ENCODE measurements at regions not wholly inside any gene's neighbourhood (a gene's known extent, or its start where the extent isn't known, plus 50 kb on each side); places are given as distances from the start of the nearest gene placed in this dataset.

DNA sequence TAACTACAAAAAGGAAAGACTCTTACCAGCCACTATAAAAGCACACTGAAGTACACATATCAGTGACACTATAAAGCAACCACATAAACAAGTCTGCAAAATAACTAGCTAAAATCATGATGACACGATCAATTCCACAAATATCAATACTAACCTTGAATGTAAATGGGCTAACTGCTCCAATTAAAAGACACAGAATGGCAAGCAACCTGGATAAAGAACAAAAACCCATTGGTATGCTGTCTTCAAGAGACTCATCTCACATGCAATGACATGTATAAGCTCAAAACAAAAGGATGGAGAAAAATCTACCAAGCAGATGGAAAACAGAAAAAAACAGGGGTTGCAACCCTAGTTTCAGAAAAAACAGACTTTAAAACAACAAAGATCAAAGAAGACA is 59.7 kb upstream of the LYPLAL1 start:
- no peak for DNase-seq

DNA sequence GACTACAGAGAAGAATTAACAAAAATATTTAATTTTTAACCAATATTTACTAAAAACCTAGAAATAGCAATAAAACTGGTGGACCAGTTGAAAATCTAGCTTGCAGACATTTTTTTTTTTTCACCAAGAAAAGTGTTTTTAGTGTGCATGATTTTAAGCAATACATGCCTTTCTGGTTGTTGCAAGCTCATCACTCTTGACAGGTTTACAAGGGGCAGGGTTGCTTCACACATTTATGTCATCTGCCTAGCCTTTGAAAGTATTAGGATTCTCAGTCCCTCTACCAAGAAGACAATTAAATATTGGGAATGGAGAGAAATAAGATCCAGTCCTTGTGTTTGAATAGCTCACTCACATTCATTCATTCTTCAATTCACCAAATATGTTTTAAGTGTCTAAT is 53.8 kb upstream of the LYPLAL1 start:
- no peak for DNase-seq

DNA sequence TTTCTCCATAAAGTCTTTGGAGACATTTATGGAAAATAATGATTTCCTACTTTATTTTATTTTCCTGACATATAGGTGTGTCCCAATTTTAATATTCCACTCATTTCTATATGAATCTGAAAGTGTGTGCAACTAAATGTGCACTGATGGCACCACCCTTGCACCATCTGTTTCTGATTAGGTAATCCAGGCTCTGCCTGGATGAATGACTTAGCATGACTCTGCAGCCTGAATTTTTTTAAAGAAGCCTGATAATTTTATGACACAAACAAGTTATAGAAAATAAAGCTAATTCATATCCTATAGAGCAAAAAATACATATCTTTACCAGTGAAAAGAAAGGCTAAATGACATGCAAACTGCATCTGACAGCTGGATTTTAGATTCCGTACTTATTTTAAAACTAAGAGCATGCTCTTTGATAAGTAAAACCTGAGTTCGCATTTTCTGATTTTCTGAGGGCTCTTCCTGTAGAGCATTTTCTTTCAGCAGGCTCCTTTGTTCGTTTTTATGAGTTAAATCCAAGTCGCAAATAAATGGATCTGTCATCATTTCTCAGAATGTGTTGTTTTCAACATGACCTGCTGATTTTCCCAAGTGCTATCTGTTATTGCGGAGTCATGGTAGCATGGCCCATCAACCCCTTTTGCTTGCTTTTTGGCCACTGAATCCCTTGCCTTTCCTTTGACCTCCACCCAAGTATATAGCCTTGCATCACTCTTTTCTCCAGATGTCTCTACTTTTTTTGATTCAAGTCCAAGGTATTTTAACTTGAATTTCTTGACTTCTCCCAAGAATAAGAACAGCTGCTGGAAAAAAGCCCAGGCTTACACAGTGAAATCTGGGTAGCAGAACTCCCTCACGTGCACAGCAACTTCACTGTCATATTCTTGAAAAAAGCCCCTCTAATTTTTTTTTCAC is 52.8 kb upstream of the LYPLAL1 start:
- no peak for DNase-seq

DNA sequence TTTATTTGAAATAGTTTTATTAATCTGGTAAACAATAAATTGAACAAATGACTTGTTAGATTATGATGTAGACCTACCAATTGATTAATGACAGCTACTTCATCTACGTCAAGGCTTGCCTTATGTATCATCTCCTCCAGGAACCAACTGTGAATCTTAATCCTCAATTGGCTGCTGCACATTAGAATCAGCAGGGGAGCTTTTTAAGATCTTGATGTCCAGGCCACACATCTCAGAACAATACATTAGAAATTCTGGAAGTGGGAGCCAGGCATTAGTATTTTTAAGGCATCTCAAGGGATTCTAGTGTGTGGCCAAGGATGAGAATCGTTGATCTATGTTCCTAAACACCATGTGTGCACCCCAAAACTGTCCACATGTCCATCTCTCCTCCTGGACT is 52.0 kb upstream of the LYPLAL1 start:
- no peak for DNase-seq

DNA sequence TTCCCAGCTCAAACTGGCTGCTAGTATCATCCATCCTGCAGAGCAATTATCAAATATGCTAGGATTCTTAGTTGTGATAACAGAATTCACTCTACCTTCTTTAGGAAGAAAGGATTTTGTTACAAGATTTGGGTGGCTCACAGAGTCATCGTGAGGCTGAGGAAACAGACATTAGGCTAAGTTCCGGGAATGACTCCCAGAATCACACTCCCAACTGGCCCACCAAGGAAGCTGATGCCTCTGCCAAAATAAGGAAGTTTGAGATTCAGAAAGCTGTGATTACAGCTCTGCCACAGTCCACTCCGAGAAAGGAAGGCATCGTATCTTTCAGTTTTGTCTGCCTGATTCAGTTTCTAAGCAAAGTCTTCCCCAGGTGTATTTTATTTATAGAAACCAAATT is 50.6 kb upstream of the LYPLAL1 start:
- DNase-seq = no peak
